HuH-7 (cell line): ENCODE measurements at regions not wholly inside any gene's neighbourhood (a gene's known extent, or its start where the extent isn't known, plus 50 kb on each side); places are given as distances from the start of the nearest gene placed in this dataset.

Experiments used
- DNase-seq: peaks from one replicate; pipeline ENCODE4 v3.0.0; 2011; ENCODE audit warnings: low spot score

- no peak for DNase-seq
Observed at GRCh38 chr2:53259395-53260009, 508.1 kb upstream of the CHAC2 start.

- no peak for DNase-seq
Observed at GRCh38 chr2:53257287-53257686, 510.3 kb upstream of the CHAC2 start.

GRCh38 chr2:53253244-53253643 lies 514.4 kb upstream of the CHAC2 start:
- DNase-seq: no peak

- no peak for DNase-seq
Observed at GRCh38 chr2:53252115-53252514, 515.5 kb upstream of the CHAC2 start.

GRCh38 chr2:53247956-53248735 lies 519.5 kb upstream of the CHAC2 start:
- DNase-seq: no peak

- DNase-seq: no peak
Observed at GRCh38 chr2:53243430-53243829, 524.2 kb upstream of the CHAC2 start.

- no peak for DNase-seq
Observed at GRCh38 chr2:53242090-53242489, 525.5 kb upstream of the CHAC2 start.

- DNase-seq: no peak
Observed at GRCh38 chr2:53235836-53236582, 531.6 kb upstream of the CHAC2 start.

- DNase-seq: no peak
Observed at GRCh38 chr2:53234548-53234903, 533.1 kb upstream of the CHAC2 start.

- no peak for DNase-seq
Observed at GRCh38 chr2:53233759-53234547, 533.7 kb upstream of the CHAC2 start.

GRCh38 chr2:53231908-53232307 lies 535.7 kb upstream of the CHAC2 start:
- DNase-seq: no peak

GRCh38 chr2:53230691-53231090 lies 536.9 kb upstream of the CHAC2 start:
- no peak for DNase-seq

- no peak for DNase-seq
Observed at GRCh38 chr2:53227535-53227934, 540.1 kb upstream of the CHAC2 start.

- DNase-seq: no peak
Observed at GRCh38 chr2:53220969-53221368, 546.6 kb upstream of the CHAC2 start.

- no peak for DNase-seq
Observed at GRCh38 chr2:53217250-53217649, 550.4 kb upstream of the CHAC2 start.

- DNase-seq: no peak
Observed at GRCh38 chr2:53216805-53217204, 550.8 kb upstream of the CHAC2 start.

GRCh38 chr2:53212576-53212975 lies 555.0 kb upstream of the CHAC2 start:
- DNase-seq: no peak

GRCh38 chr2:53211201-53211774 lies 556.3 kb upstream of the CHAC2 start:
- DNase-seq: no peak

GRCh38 chr2:53210538-53210937 lies 557.1 kb upstream of the CHAC2 start:
- no peak for DNase-seq

GRCh38 chr2:53209679-53210458 lies 557.7 kb upstream of the CHAC2 start:
- no peak for DNase-seq

- DNase-seq: no peak
Observed at GRCh38 chr2:53208815-53209214, 558.8 kb upstream of the CHAC2 start.
